Lower leg skin (tissue), 3 donors: ENCODE measurements at regions not wholly inside any gene's neighbourhood (a gene's known extent, or its start where the extent isn't known, plus 50 kb on each side); places are given as distances from the start of the nearest gene placed in this dataset.

ENCODE experiments used
- POLR2A ChIP-seq, 2 donors: fragments of 450-650 bp; IDR thresholded peaks; one replicate each; pipeline ENCODE4 v1.6.1; 2016 to 2017; ENCODE audit warnings: antibody characterized with exemption in 2 of 2, mild to moderate bottlenecking in 1 of 2, moderate library complexity in 1 of 2
- TF ChIP-seq, protein P1 (sequence below), 3 donors: fragments of 450-650 bp; IDR thresholded peaks; one replicate each; pipeline ENCODE4 v1.5.1; 2016; ENCODE audit warnings: antibody characterized with exemption in 3 of 3, mild to moderate bottlenecking in 3 of 3, moderate library complexity in 2 of 3

DNA sequence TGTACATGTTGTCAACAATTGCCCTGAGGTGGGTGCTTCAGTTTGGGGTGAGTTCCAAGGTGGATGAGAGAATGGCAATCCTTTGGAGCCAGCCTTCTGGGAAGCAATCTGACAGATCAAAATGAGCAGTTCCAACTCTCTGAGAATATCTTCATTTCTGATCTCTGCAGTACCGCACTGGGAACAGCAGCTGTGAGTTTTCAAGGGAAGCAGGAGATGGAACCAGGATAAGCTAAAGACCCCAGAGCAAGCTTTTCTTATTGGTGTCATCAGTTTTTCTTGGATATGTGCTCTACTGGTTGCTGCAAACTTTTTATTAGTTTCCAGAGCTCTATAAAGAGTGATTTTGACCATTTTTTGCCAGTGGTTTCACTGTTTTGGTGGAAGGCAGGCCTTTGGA, 94.7 kb downstream of the KCNJ12 start:
- no peak for TF ChIP-seq POLR2A (IDR thresholded peaks at IDR 0.05)
- TF ChIP-seq, protein P1, sequence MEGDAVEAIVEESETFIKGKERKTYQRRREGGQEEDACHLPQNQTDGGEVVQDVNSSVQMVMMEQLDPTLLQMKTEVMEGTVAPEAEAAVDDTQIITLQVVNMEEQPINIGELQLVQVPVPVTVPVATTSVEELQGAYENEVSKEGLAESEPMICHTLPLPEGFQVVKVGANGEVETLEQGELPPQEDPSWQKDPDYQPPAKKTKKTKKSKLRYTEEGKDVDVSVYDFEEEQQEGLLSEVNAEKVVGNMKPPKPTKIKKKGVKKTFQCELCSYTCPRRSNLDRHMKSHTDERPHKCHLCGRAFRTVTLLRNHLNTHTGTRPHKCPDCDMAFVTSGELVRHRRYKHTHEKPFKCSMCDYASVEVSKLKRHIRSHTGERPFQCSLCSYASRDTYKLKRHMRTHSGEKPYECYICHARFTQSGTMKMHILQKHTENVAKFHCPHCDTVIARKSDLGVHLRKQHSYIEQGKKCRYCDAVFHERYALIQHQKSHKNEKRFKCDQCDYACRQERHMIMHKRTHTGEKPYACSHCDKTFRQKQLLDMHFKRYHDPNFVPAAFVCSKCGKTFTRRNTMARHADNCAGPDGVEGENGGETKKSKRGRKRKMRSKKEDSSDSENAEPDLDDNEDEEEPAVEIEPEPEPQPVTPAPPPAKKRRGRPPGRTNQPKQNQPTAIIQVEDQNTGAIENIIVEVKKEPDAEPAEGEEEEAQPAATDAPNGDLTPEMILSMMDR (IDR thresholded peaks at IDR 0.05), result no peak
